Heart right ventricle (tissue), 16 donors: ENCODE measurements at regions not wholly inside any gene's neighbourhood (a gene's known extent, or its start where the extent isn't known, plus 50 kb on each side); places are given as distances from the start of the nearest gene placed in this dataset.

Experiments
- ATAC-seq, 8 donors: fragments of 200-7000 bp; cut with Tn5 transposase; one replicate each; pipeline ENCODE4 v1.9.1; 2020; ENCODE audit warnings: mild to moderate bottlenecking in 8 of 8, moderate library complexity in 8 of 8, moderate number of reproducible peaks in 1 of 8
- DNase-seq, 2 donors: peaks; one replicate each; pipeline ENCODE4 v3.0.0-alpha.2; 2020
- H3K27ac ChIP-seq, 10 donors: fragments of 200-600 bp; sonication (generic) in 2 of 10; one replicate each; pipeline versions ENCODE4 v1.5.0 to v1.8.0; 2020 to 2022; ENCODE audit warnings: mild to moderate bottlenecking in 3 of 10
- H3K27me3 ChIP-seq, 7 donors: fragments of 200-600 bp; one replicate each; pipeline ENCODE4 v1.8.0; 2021 to 2022; ENCODE audit warnings: mild to moderate bottlenecking in 2 of 7
- H3K36me3 ChIP-seq, 9 donors: fragments of 200-600 bp; sonication (generic) in 1 of 9; one replicate each; pipeline versions ENCODE4 v1.5.0 to v1.8.0; 2020 to 2022; ENCODE audit warnings: mild to moderate bottlenecking in 2 of 9
- H3K4me1 ChIP-seq, 9 donors: fragments of 200-600 bp; sonication (generic) in 1 of 9; one replicate each; pipeline versions ENCODE4 v1.5.0 to v1.8.0; 2020 to 2022; ENCODE audit warnings: mild to moderate bottlenecking in 4 of 9
- H3K4me3 ChIP-seq, 10 donors: fragments of 200-600 bp; sonication (generic) in 2 of 10; one replicate each; pipeline versions ENCODE4 v1.5.0 to v1.8.0; 2020 to 2022; ENCODE audit warnings: mild to moderate bottlenecking in 7 of 10, moderate library complexity in 2 of 10
- H3K9me3 ChIP-seq, 11 donors: fragments of 200-600 bp in 10 of 11; sonication (generic) in 2 of 11; one replicate each; pipeline versions ENCODE4 v1.5.0 to v1.8.0; 2013 to 2022; ENCODE audit warnings: mild to moderate bottlenecking in 2 of 11, control low read depth in 1 of 11, moderate library complexity in 1 of 11
- WGBS, 2 donors: extraction: QIAGEN DNeasy Blood & Tissue Kit; methylation state at CpG; one replicate each; pipeline ENCODE4 v1.1.7; 2013; ENCODE audit warnings: inconsistent platforms in 1 of 2; 5-methylcytosine and 5-hydroxymethylcytosine counted together
- intact Hi-C, 10 donors: fragments of 100-400 bp; cut with DNase I; formaldehyde crosslinking; loops; one replicate each; pipeline versions ENCODE4 v1.11.1 to v1.14.2; 2022
- TF ChIP-seq, protein P1 (sequence below), 9 donors: fragments of 200-600 bp; sonication (generic) in 2 of 9; IDR thresholded peaks; one replicate each; pipeline versions ENCODE4 v1.5.0 to v1.8.0; 2021 to 2022; ENCODE audit warnings: antibody characterized with exemption in 9 of 9, mild to moderate bottlenecking in 5 of 9, moderate library complexity in 1 of 9
- donor health status: Arrhythmogenic right ventricular cardiomyopathy.
- donor health status: ischemic (EF 13 %, LVEDD 7.1; RV severe dilation, severe dysfunction).
- donor health status: healthy with polysubstance abuse.
- donor health status: DM: no; HTN: yes; CAD: no.
- donor health status: DM: no; HTN: no; CAD: no.
- donor health status: ischemic (EF 25% LVEDD 6.9; RV normal size, moderate dysfunction).
- donor health status: ischemic (EF 25% LVEDD 5.7; RV mildly dilated, moderate dysfunction).
- donor health status: healthy.
- donor health status: DM: yes; HTN: yes; CAD: no.
- donor health status: Ischemic cardiomyopathy.
- donor health status: ischemic (EF 35%, LVEDD 5.7; RV mildly dilated, moderate dysfunction).
- donor health status: nonischemic (EF 11% LVEDD 7.7; RV severe dilation, severe dysfunction).
- donor health status: DM: yes; HTN: yes; CAD: no.
- donor health status: PGD.
- donor health status: ischemic (EF 29% LVEDD 5.4; RV normal size, mild dysfunction).
- donor health status: nonischemic (EF 23%, LVEDD 6.1; RV moderate dilation, normal function).

DNA sequence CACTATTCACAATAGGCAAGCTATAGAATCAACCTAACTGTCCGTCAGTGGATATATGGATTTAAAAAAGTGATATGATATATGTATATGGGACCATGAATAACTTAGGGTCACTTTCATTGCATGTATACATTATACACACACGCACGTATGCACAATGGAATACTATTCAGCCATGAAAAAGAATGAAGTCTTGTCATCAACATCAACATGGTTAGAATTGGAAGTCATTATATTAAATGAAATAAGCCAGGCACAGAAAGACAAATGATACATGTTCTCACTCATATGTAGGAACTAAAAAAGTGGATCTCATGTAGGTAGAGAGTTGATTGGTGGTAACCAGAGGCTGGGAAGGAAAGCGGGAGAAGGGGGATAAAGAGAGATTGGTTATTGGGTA is 234.3 kb downstream of the VRK1 start:
- Histone ChIP-seq H3K27me3 (peaks cover 0 to 60% (median 53%) of the 10 kb centered on the region in 7 donors), H3K9me3 (no peaks in the 10 kb centered on the region), H3K4me1 (peaks cover 0 to 5% (median 0%) of the 10 kb centered on the region in 9 donors), H3K27ac (no peak overlapping the region), H3K4me3 (no peak overlapping the region), H3K36me3 (no peaks in the 10 kb centered on the region)
- WGBS, 2 donors: 82 to 94% methylated on average over 4 of the region's 4 CpGs
- intact Hi-C loops: no loop called here
- ATAC-seq (no peak), DNase-seq (no peak)
- TF ChIP-seq, protein P1, sequence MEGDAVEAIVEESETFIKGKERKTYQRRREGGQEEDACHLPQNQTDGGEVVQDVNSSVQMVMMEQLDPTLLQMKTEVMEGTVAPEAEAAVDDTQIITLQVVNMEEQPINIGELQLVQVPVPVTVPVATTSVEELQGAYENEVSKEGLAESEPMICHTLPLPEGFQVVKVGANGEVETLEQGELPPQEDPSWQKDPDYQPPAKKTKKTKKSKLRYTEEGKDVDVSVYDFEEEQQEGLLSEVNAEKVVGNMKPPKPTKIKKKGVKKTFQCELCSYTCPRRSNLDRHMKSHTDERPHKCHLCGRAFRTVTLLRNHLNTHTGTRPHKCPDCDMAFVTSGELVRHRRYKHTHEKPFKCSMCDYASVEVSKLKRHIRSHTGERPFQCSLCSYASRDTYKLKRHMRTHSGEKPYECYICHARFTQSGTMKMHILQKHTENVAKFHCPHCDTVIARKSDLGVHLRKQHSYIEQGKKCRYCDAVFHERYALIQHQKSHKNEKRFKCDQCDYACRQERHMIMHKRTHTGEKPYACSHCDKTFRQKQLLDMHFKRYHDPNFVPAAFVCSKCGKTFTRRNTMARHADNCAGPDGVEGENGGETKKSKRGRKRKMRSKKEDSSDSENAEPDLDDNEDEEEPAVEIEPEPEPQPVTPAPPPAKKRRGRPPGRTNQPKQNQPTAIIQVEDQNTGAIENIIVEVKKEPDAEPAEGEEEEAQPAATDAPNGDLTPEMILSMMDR (IDR thresholded peaks at IDR 0.05): no peak

DNA sequence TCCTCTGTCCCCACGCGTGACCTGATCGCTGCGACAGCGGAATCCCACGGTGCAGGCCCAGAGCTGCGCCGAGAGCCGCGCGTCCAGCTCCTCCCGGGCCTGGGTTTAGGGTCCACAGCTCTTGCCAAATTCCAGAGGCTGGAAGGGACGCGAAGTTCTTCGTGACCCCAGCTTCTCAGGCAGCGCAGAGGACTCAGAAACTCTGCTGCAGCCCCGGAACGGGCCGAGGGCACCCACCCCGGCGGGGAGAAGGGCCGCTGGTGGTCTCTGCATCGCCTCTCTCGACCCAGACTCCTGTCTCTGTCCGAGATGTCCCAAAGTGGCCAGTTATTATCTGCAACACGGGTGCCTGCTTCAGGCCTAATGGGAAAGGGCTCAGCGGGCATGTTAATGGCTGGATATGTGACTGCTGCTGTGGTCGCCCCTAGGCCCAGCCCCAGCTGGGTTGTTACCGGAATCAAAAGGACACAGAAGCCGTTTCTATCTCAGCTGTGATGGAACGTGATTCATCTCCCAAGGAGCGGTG is 236.4 kb downstream of the VRK1 start:
- ATAC-seq (no peak), DNase-seq (no peak)
- Histone ChIP-seq H3K27ac (no peak overlapping the region), H3K9me3 (peaks cover 0 to 1% (median 0%) of the 10 kb centered on the region in 11 donors), H3K36me3 (no peaks in the 10 kb centered on the region), H3K4me1 (peaks cover 0 to 5% (median 0%) of the 10 kb centered on the region in 9 donors), H3K27me3 (peaks cover 0 to 72% (median 53%) of the 10 kb centered on the region in 7 donors), H3K4me3 (peak overlapping the region in 6 of 10 donors; percentile 5 to 33 (median 26))
- intact Hi-C loops: no loop called here
- WGBS, 2 donors: 20 to 21% methylated on average over 32 of the region's 32 CpGs
- TF ChIP-seq, protein P1 (IDR thresholded peaks at IDR 0.05): no peak

DNA sequence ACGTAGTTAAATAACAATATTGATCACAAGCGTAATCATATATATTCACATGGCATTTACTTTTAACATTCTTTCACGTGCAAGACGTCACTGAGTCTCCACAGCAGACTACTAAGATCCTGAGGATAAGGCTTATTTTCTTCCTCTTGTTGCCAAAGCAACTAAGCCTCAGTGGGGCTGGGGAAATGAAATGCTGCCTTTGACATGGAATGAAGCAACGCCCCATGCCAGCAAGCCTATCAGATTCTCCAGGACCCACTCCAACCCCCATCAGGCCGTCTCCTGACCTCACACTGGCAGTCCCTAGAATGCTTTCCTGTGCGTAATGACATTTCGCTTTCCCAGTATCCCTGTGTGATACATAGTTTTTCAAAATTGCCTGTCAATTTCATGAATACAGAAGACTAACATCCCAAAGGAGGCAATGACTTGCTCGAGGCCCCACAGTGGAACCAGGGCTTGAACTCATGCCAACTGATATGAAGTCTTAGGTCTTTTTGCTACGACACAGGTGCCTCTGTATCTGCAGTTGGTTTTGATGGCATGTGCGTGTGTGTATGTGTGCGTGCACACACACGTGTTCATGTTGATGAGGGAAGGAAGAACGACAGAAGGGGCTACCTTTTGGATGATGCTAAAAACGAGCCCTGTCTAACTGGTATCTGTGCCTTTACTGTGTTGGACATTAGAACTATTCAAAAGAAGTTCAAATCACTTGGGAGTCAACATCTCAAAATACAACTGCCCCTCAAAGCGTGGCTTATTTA is 239.1 kb downstream of the VRK1 start:
- Histone ChIP-seq H3K27ac (no peak overlapping the region), H3K9me3 (peaks cover 0 to 26% (median 12%) of the 10 kb centered on the region in 11 donors), H3K4me3 (no peak overlapping the region), H3K4me1 (peaks cover 0 to 5% (median 0%) of the 10 kb centered on the region in 9 donors), H3K27me3 (peaks cover 0 to 59% (median 48%) of the 10 kb centered on the region in 7 donors), H3K36me3 (no peaks in the 10 kb centered on the region)
- ATAC-seq (no peak), DNase-seq (no peak)
- TF ChIP-seq, protein P1 (IDR thresholded peaks at IDR 0.05): no peak
- WGBS, 2 donors: 66 to 67% methylated on average over 16 of the region's 16 CpGs
- intact Hi-C loops: no loop called here

DNA sequence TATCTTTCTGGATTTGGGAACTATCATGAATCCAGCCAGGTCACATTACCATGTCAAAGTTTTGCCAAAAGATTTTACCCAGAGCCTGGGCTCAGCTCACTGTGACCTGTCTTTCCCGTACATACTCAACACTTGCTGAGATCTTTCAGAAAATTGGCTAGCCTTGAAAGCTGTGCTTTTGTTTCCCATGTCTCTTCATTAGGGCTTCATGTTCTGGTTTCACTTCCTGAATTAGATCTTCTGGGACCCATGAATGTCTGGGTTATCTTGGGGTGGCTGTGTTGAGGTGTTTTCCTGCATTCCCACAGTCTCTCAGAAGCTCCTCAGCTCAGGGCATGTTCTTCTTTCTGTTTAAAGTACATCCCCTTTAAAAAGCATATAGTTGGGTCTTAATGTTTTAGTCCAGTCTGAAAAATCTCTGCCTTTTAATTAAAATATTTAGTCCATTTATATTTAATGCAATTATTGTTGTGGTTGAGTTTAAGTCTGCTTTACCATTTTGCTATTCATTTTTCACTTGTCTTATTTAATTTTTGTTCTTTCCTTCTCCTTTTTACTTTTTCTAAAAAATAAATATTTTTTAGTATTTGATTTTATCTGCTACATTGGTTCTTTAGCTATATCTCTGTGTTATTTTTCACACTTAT is 242.7 kb downstream of the VRK1 start:
- DNase-seq (no peak), ATAC-seq (no peak)
- intact Hi-C loops: no loop called here
- WGBS, 2 donors: 91 to 96% methylated on average over 1 of the region's 1 CpG
- peaks cover 0 to 36% (median 12%) of the 10 kb centered on the region in 11 donors for H3K9me3 ChIP-seq
- no peak overlapping the region for H3K27ac ChIP-seq
- TF ChIP-seq, protein P1 (IDR thresholded peaks at IDR 0.05): no peak
- H3K4me3 ChIP-seq: no peak overlapping the region
- no peaks in the 10 kb centered on the region for H3K4me1 ChIP-seq
- no peaks in the 10 kb centered on the region for H3K36me3 ChIP-seq
- H3K27me3 ChIP-seq: peaks cover 0 to 25% (median 15%) of the 10 kb centered on the region in 7 donors
